ENCODE measurements at regions not wholly inside any gene's neighbourhood (a gene's known extent, or its start where the extent isn't known, plus 50 kb on each side); places are given as distances from the start of the nearest gene placed in this dataset.

DNA sequence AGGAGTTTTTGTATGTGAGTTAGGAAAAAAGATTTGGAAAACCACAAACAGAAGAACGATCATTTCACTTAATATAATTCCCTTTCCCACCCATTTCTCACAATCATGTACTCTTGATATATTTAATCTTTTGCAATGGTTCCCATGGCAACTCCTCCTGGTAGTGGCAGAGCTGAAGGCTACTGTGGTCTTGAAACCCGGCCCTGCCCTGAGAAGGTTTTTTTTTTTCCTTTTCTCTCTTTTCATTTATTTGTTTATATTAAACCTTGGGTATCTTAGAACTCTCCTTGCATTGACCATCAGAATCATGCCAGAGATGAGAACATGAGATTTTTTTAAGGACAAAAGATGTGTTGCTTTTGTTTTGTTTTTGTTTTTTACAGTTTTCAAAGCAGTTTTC is 566.1 kb upstream of the NRP1 start:
- H3K4me2 ChIP-seq: no peak overlapping the region
- no peaks in the 10 kb centered on the region for H3K27me3 ChIP-seq (ENCODE audit: insufficient read depth, low read depth)
- no peaks in the 10 kb centered on the region for H3K36me3 ChIP-seq (ENCODE audit: insufficient read depth)
- H3K27ac ChIP-seq: no peak overlapping the region
- H4K20me1 ChIP-seq (ENCODE audit: insufficient read depth): no peaks in the 10 kb centered on the region
- H3K9ac ChIP-seq: no peak overlapping the region
- H3K4me3 ChIP-seq (IDR thresholded peaks at IDR 0.05; ENCODE audit: insufficient read depth, low read depth, low read length): no peak overlapping the region
- H3K79me2 ChIP-seq (ENCODE audit: insufficient read depth, low read depth): no peaks in the 10 kb centered on the region
- H2AFZ ChIP-seq (ENCODE audit: low read depth): no peak overlapping the region
- TF ChIP-seq, protein P1, sequence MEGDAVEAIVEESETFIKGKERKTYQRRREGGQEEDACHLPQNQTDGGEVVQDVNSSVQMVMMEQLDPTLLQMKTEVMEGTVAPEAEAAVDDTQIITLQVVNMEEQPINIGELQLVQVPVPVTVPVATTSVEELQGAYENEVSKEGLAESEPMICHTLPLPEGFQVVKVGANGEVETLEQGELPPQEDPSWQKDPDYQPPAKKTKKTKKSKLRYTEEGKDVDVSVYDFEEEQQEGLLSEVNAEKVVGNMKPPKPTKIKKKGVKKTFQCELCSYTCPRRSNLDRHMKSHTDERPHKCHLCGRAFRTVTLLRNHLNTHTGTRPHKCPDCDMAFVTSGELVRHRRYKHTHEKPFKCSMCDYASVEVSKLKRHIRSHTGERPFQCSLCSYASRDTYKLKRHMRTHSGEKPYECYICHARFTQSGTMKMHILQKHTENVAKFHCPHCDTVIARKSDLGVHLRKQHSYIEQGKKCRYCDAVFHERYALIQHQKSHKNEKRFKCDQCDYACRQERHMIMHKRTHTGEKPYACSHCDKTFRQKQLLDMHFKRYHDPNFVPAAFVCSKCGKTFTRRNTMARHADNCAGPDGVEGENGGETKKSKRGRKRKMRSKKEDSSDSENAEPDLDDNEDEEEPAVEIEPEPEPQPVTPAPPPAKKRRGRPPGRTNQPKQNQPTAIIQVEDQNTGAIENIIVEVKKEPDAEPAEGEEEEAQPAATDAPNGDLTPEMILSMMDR (conservative IDR thresholded peaks at IDR 0.05; ENCODE audit: low read depth, low read length): no peak
- no peaks in the 10 kb centered on the region for H3K4me1 ChIP-seq (ENCODE audit: low read depth, poor library complexity, severe bottlenecking)

DNA sequence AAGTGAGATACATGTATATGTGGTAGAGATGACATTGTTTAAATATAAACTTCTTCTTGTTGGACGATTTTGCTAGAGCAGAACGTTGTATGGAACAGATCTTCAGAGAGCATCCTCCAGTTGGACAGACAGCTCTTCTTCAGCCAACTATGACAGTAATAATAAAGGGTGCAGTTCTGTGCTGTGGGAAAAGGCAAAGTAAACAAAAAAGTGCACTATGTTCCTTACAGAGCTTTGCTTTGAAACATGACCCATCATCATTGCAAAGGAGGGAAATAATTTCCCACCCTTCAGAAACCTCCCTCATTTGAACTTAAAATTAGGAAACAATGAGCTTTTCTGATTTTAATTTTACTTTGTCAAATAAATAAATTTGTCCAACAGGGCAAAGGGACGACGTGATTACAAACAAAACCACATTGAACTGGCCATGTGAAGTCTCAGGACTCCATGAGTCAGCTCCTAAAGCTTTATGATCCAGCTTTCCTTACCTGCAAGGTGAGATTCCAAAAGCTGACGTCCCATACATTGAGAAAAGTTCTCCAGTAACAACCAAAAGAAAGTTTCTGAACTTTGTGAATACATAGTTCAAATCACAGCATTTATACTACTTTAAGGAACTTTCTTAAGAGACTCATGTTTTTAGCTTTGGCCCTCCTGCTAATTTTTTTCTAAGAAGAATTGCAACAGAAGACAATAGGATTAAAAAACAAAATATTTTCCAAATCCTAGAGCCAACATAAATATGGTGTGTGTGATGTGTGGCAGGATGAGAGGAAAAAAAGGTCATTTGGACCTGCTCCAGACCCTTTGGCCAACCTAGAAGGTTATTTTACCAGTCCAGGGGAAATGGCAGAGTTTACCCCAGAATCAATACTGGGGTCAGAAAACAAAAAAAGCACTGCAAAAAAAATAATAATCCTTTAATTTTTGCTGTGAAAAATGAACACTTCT is 565.4 kb upstream of the NRP1 start:
- Histone ChIP-seq H3K27me3 (ENCODE audit: insufficient read depth, low read depth) (no peaks in the 10 kb centered on the region), H3K4me2 (no peak overlapping the region), H3K36me3 (ENCODE audit: insufficient read depth) (no peaks in the 10 kb centered on the region), H3K9ac (no peak overlapping the region), H3K4me1 (ENCODE audit: low read depth, poor library complexity, severe bottlenecking) (no peaks in the 10 kb centered on the region), H4K20me1 (ENCODE audit: insufficient read depth) (no peaks in the 10 kb centered on the region), H3K4me3 (IDR thresholded peaks at IDR 0.05; ENCODE audit: insufficient read depth, low read depth, low read length) (no peak overlapping the region), H3K27ac (no peak overlapping the region), H2AFZ (ENCODE audit: low read depth) (no peak overlapping the region), H3K79me2 (ENCODE audit: insufficient read depth, low read depth) (no peaks in the 10 kb centered on the region)
- TF ChIP-seq, protein P1 (conservative IDR thresholded peaks at IDR 0.05; ENCODE audit: low read depth, low read length): no peak

DNA sequence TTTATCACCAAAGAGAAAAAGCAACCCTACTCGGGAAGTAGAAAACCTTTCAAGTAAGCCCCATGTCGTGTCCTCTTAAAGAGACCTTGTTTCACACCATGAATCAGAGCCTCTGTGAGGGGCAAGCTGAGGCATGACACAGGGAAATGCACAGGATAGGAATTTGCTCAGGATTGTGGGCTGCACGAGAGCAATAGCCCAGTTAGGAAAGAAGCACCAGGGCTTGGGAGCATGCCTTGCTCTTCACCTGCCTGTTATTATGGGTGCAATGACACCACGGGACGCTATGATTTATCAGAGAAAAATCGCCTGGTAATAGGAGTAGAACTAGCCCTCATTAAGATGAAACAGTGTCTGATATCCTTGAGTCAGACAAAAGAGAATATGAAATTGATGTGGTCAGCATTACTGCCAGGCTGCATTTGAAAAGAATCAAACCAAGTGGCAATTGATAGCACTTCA is 562.9 kb upstream of the NRP1 start:
- Histone ChIP-seq H3K4me2 (no peak overlapping the region), H3K79me2 (ENCODE audit: insufficient read depth, low read depth) (no peaks in the 10 kb centered on the region), H4K20me1 (ENCODE audit: insufficient read depth) (no peaks in the 10 kb centered on the region), H3K36me3 (ENCODE audit: insufficient read depth) (no peaks in the 10 kb centered on the region), H3K9ac (no peak overlapping the region), H3K4me3 (IDR thresholded peaks at IDR 0.05; ENCODE audit: insufficient read depth, low read depth, low read length) (no peak overlapping the region), H2AFZ (ENCODE audit: low read depth) (no peak overlapping the region), H3K27ac (no peak overlapping the region), H3K4me1 (ENCODE audit: low read depth, poor library complexity, severe bottlenecking) (no peaks in the 10 kb centered on the region), H3K27me3 (ENCODE audit: insufficient read depth, low read depth) (no peaks in the 10 kb centered on the region)
- TF ChIP-seq, protein P1 (conservative IDR thresholded peaks at IDR 0.05; ENCODE audit: low read depth, low read length): no peak

DNA sequence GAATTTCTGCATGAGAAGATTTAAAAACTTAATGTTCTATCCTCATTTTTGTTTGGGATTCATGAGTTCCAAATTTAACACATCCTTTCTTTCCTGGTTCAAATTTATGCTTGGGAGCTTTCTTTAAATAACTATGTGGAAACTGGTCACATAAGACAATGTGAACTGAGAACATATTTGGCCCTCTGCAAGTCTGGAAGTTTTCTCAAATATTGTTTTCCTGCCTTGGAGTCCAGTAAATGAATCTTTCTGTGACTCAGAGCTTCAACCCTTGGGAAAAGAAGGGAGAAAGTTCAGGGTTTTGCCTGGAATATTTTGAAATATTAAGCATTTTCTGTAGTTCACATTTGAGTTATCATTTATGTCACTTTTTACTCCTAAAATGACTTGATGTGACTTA is 559.0 kb upstream of the NRP1 start:
- Histone ChIP-seq H4K20me1 (ENCODE audit: insufficient read depth) (no peaks in the 10 kb centered on the region), H3K36me3 (ENCODE audit: insufficient read depth) (no peaks in the 10 kb centered on the region), H3K27ac (no peak overlapping the region), H2AFZ (ENCODE audit: low read depth) (no peak overlapping the region), H3K4me3 (IDR thresholded peaks at IDR 0.05; ENCODE audit: insufficient read depth, low read depth, low read length) (no peak overlapping the region), H3K79me2 (ENCODE audit: insufficient read depth, low read depth) (no peaks in the 10 kb centered on the region), H3K4me1 (ENCODE audit: low read depth, poor library complexity, severe bottlenecking) (no peaks in the 10 kb centered on the region), H3K9ac (no peak overlapping the region), H3K4me2 (no peak overlapping the region), H3K27me3 (ENCODE audit: insufficient read depth, low read depth) (no peaks in the 10 kb centered on the region)
- TF ChIP-seq, protein P1 (conservative IDR thresholded peaks at IDR 0.05; ENCODE audit: low read depth, low read length): no peak

Data from KMS-11 (cell line).